Natural killer cell (primary cell): ENCODE measurements at regions not wholly inside any gene's neighbourhood (a gene's known extent, or its start where the extent isn't known, plus 50 kb on each side); places are given as distances from the start of the nearest gene placed in this dataset.

Experiments used
- ATAC-seq, 3 donors: fragments of 150-1000 bp in 2 of 3; fragments of 200-7000 bp in 1 of 3; cut with Tn5 transposase; 1 replicate in 1 of 3; 2 replicates in 2 of 3; pipeline ENCODE4 v1.10.0; 2021; ENCODE audit warnings: mild to moderate bottlenecking in 2 of 3, moderate library complexity in 2 of 3
- DNase-seq, 2 donors: peaks; one replicate each; pipeline versions ENCODE4 v3.0.0 to v3.0.0-alpha.2; 2013 to 2021; ENCODE audit warnings: mixed read lengths in 1 of 2
- H3K27ac ChIP-seq: one replicate; pipeline ENCODE4 v1.5.1; 2013; ENCODE audit warnings: mild to moderate bottlenecking, low read length
- H3K27me3 ChIP-seq: one replicate; pipeline ENCODE4 v1.6.1; 2013; ENCODE audit warnings: low read length; ENCODE audit not compliant: control insufficient read depth, insufficient read depth
- H3K36me3 ChIP-seq: one replicate; pipeline ENCODE4 v1.6.1; 2013; ENCODE audit warnings: low read length; ENCODE audit not compliant: control insufficient read depth, insufficient read depth
- H3K4me1 ChIP-seq: one replicate; pipeline ENCODE4 v1.6.1; 2013; ENCODE audit warnings: low read length; ENCODE audit not compliant: control insufficient read depth, insufficient read depth
- H3K4me3 ChIP-seq: one replicate; pipeline ENCODE4 v1.5.1; 2013; ENCODE audit warnings: low read length
- H3K9me3 ChIP-seq: one replicate; pipeline ENCODE4 v1.6.1; 2013; ENCODE audit warnings: low read length; ENCODE audit not compliant: control insufficient read depth, insufficient read depth
- H3K27ac Mint-ChIP-seq, 2 donors: one replicate each; pipeline ENCODE4 v1.8.0; 2022; ENCODE audit warnings: mild to moderate bottlenecking in 2 of 2, mixed read lengths in 2 of 2, moderate library complexity in 1 of 2
- H3K27me3 Mint-ChIP-seq, 2 donors: one replicate each; pipeline ENCODE4 v1.8.0; 2022; ENCODE audit warnings: low read depth in 2 of 2, mixed read lengths in 2 of 2
- H3K36me3 Mint-ChIP-seq: one replicate; pipeline ENCODE4 v1.8.0; 2022; ENCODE audit warnings: mixed read lengths
- H3K4me1 Mint-ChIP-seq, 2 donors: one replicate each; pipeline ENCODE4 v1.8.0; 2022; ENCODE audit warnings: mixed read lengths in 2 of 2
- H3K4me3 Mint-ChIP-seq: one replicate; pipeline ENCODE4 v1.8.0; 2022; ENCODE audit warnings: mild to moderate bottlenecking, moderate library complexity, mixed read lengths
- H3K9me3 Mint-ChIP-seq, 2 donors: one replicate each; pipeline ENCODE4 v1.8.0; 2022; ENCODE audit warnings: mixed read lengths in 2 of 2
- WGBS: methylation state at CpG from one replicate; pipeline ENCODE4 v1.1.7; 2013; ENCODE audit warnings: missing lambda C conversion rate; ENCODE audit not compliant: insufficient coverage; 5-methylcytosine and 5-hydroxymethylcytosine counted together
- intact Hi-C: fragments of 100-400 bp; cut with micrococcal nuclease; formaldehyde crosslinking; loops from one replicate; pipeline ENCODE4 v1.14.2; 2022
- TF ChIP-seq, protein P1 (sequence below): fragments of 200-600 bp; IDR thresholded peaks from one replicate; pipeline ENCODE4 v1.8.0; 2022; ENCODE audit warnings: antibody characterized with exemption

DNA sequence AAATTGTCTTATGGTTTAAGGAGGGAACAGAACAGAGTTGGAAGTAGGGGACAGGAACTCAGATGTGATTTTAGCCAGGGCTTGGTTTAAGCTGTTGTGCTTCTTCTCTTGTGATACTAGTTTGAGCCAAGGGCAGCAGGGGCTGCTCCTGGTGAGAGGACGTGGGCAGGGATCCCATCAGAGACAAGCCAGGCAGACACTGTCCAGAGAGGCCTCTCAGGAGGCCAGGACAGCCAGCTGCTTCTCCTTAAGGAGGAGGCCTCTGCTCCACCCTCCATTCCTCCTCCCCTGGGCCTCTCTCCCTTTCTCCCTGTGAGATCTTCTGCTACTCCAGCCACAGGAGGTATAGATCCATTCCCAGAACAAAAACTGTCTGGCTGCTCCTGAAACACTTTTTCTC, 108.4 kb upstream of the MLN start:
- H3K9me3 Mint-ChIP-seq, result no peaks in the 10 kb centered on the region
- 88% methylated on average over 1 of the region's 1 CpG for WGBS

DNA sequence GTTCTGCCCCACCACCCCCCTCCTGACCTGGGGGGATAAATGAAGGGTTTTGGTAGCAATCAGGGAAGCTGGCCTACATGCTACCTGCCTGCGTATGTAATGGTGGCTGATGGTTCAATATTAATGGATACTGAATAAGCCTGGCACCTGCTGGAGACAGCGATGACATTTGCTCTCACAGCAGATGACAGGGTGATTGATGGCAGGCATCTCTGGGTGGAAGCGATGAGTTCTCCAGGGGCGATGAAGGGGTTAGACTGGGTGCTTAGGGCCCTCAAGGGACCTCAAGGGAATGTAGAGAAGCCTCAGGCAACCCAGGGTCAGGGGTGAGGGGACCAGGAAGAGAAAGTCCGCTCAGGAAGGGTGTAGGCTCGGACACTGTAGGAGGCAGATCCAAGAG, 107.7 kb upstream of the MLN start:
- Mint-ChIP-seq H3K4me1 (peaks cover 61 to 65% of the 10 kb centered on the region in 2 donors), H3K27me3 (peaks cover 28 to 33% of the 10 kb centered on the region in 2 donors)
- DNase-seq, result no peak

More for the DNA sequence above, 108.4 kb upstream of the MLN start:
- TF ChIP-seq, protein P1, sequence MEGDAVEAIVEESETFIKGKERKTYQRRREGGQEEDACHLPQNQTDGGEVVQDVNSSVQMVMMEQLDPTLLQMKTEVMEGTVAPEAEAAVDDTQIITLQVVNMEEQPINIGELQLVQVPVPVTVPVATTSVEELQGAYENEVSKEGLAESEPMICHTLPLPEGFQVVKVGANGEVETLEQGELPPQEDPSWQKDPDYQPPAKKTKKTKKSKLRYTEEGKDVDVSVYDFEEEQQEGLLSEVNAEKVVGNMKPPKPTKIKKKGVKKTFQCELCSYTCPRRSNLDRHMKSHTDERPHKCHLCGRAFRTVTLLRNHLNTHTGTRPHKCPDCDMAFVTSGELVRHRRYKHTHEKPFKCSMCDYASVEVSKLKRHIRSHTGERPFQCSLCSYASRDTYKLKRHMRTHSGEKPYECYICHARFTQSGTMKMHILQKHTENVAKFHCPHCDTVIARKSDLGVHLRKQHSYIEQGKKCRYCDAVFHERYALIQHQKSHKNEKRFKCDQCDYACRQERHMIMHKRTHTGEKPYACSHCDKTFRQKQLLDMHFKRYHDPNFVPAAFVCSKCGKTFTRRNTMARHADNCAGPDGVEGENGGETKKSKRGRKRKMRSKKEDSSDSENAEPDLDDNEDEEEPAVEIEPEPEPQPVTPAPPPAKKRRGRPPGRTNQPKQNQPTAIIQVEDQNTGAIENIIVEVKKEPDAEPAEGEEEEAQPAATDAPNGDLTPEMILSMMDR, result no peak
- Histone ChIP-seq H3K4me3 (no peak overlapping the region), H3K27ac (no peak overlapping the region), H3K4me1 (peaks cover 39% of the 10 kb centered on the region), H3K9me3 (no peaks in the 10 kb centered on the region), H3K36me3 (no peaks in the 10 kb centered on the region), H3K27me3 (no peaks in the 10 kb centered on the region)
- intact Hi-C loops, result no loop called here
- ATAC-seq (no peak), DNase-seq (no peak)
- no peak overlapping the region for H3K4me3 Mint-ChIP-seq
- peaks cover 28 to 31% of the 10 kb centered on the region in 2 donors for H3K27me3 Mint-ChIP-seq
- H3K36me3 Mint-ChIP-seq, result no peaks in the 10 kb centered on the region
- peaks cover 54 to 58% of the 10 kb centered on the region in 2 donors for H3K4me1 Mint-ChIP-seq
- no peak overlapping the region for H3K27ac Mint-ChIP-seq

DNA sequence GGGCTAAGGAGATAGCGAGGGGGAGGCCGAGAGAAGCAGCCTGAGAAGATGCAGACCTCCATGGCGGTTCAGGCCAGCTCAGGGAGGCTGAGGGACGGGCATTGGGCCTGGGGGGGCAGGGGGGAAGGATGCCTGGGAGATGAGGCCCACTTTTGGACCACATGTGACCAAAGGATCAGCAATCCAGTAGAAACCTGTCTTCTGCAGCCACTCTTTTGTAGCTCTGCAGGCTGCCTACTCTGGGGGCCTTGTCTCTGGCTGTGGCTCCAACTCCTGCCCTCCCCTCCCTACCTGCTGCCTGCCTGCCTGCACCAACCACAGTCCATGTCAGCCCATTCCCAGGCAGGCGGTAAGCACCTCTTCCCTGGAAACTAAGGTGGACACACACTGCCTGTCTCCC, 106.8 kb upstream of the MLN start:
- Histone ChIP-seq H3K4me1 (peaks cover 55% of the 10 kb centered on the region), H3K27me3 (no peaks in the 10 kb centered on the region), H3K9me3 (no peaks in the 10 kb centered on the region), H3K36me3 (no peaks in the 10 kb centered on the region), H3K27ac (no peak overlapping the region), H3K4me3 (no peak overlapping the region)
- Mint-ChIP-seq H3K27me3 (peaks cover 22 to 27% of the 10 kb centered on the region in 2 donors), H3K36me3 (no peaks in the 10 kb centered on the region), H3K4me1 (peaks cover 64 to 69% of the 10 kb centered on the region in 2 donors), H3K4me3 (no peak overlapping the region), H3K27ac (peak overlapping the region in 1 of 2 donors; percentile 60), H3K9me3 (no peaks in the 10 kb centered on the region)
- TF ChIP-seq, protein P1, result no peak
- DNase-seq (no peak), ATAC-seq (no peak)
- intact Hi-C loops, result no loop called here
- WGBS, result 91% methylated on average over 5 of the region's 5 CpGs

More for the DNA sequence above, 107.7 kb upstream of the MLN start:
- TF ChIP-seq, protein P1, result no peak
- H3K36me3 ChIP-seq, result no peaks in the 10 kb centered on the region
- peaks cover 46% of the 10 kb centered on the region for H3K4me1 ChIP-seq
- no peak overlapping the region for H3K27ac ChIP-seq
- no peaks in the 10 kb centered on the region for H3K9me3 ChIP-seq
- 89% methylated on average over 6 of the region's 6 CpGs for WGBS
- H3K36me3 Mint-ChIP-seq, result no peaks in the 10 kb centered on the region
- no peak for ATAC-seq
- no peaks in the 10 kb centered on the region for H3K9me3 Mint-ChIP-seq
- intact Hi-C loops, result no loop called here
- peak overlapping the region; percentile 21 for H3K4me3 Mint-ChIP-seq
- no peak overlapping the region for H3K4me3 ChIP-seq
- peak overlapping the region in 1 of 2 donors; percentile 59 for H3K27ac Mint-ChIP-seq
- no peaks in the 10 kb centered on the region for H3K27me3 ChIP-seq

DNA sequence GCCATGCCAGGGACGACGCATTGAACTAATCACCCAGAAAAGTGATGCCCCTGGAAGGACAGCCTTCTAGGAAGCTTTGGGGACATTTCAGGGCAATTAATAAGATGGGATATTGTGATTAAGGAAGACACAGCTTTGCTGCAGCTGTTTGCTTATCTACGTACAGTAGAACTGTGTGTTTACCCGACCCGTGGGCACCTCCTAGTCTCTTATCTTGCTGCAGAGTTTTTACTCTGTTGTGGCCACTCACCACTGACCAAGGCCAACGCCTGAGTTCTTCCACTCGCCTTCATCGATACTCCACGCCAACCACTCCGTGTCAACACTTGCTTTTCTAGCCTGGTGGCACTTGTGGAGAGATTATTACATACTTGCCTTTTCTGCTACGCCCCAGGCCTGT, 105.9 kb upstream of the MLN start:
- intact Hi-C loops, result no loop called here
- Histone ChIP-seq H3K4me3 (no peak overlapping the region), H3K27ac (no peak overlapping the region), H3K27me3 (no peaks in the 10 kb centered on the region), H3K36me3 (no peaks in the 10 kb centered on the region), H3K9me3 (no peaks in the 10 kb centered on the region), H3K4me1 (peaks cover 56% of the 10 kb centered on the region)
- WGBS, result 82% methylated on average over 11 of the region's 11 CpGs
- TF ChIP-seq, protein P1, result no peak
- H3K27me3 Mint-ChIP-seq, result peaks cover 14 to 25% of the 10 kb centered on the region in 2 donors
- H3K36me3 Mint-ChIP-seq, result no peaks in the 10 kb centered on the region
- no peaks in the 10 kb centered on the region for H3K9me3 Mint-ChIP-seq
- peaks cover 64 to 69% of the 10 kb centered on the region in 2 donors for H3K4me1 Mint-ChIP-seq
- peak overlapping the region in 1 of 2 donors; percentile 60 for H3K27ac Mint-ChIP-seq
- ATAC-seq (no peak), DNase-seq (no peak)
- H3K4me3 Mint-ChIP-seq, result no peak overlapping the region
